HG03025 (cell line): ENCODE measurements at regions not wholly inside any gene's neighbourhood (a gene's known extent, or its start where the extent isn't known, plus 50 kb on each side); places are given as distances from the start of the nearest gene placed in this dataset.

Experiments used
- ATAC-seq: cut with Tn5 transposase; IDR thresholded peaks from one replicate; pipeline ENCODE4 v1.9.1; 2021; ENCODE audit warnings: mild to moderate bottlenecking, moderate library complexity; ENCODE audit not compliant: unreplicated experiment, low FRiP score

GRCh38 chr18:43868497-43868995 lies 591.3 kb upstream of the SYT4 start:
- ATAC-seq = no peak

- ATAC-seq = no peak
These were observed 592.2 kb upstream of the SYT4 start for GRCh38 chr18:43869451-43870008.

- ATAC-seq = no peak
These were observed 593.3 kb upstream of the SYT4 start for GRCh38 chr18:43870626-43871025.

GRCh38 chr18:43875511-43875910 lies 598.2 kb upstream of the SYT4 start:
- no peak for ATAC-seq

- ATAC-seq = no peak
These were observed 599.0 kb upstream of the SYT4 start for GRCh38 chr18:43876286-43876685.

GRCh38 chr18:43876748-43877147 lies 599.5 kb upstream of the SYT4 start:
- ATAC-seq = no peak

GRCh38 chr18:43877616-43878321 lies 600.5 kb upstream of the SYT4 start:
- no peak for ATAC-seq

GRCh38 chr18:43879415-43879814 lies 602.1 kb upstream of the SYT4 start:
- no peak for ATAC-seq

GRCh38 chr18:43882358-43883055 lies 605.2 kb upstream of the SYT4 start:
- ATAC-seq = no peak

- no peak for ATAC-seq
These were observed 606.6 kb upstream of the SYT4 start for GRCh38 chr18:43883886-43884285.

GRCh38 chr18:43886341-43886740 lies 609.1 kb upstream of the SYT4 start:
- ATAC-seq = no peak

- ATAC-seq = no peak
These were observed 610.2 kb upstream of the SYT4 start for GRCh38 chr18:43887491-43887890.

- ATAC-seq = no peak
These were observed 611.3 kb upstream of the SYT4 start for GRCh38 chr18:43888598-43888997.

GRCh38 chr18:43893001-43893637 lies 615.8 kb upstream of the SYT4 start:
- no peak for ATAC-seq

GRCh38 chr18:43904209-43904837 lies 627.0 kb upstream of the SYT4 start:
- ATAC-seq = no peak

- no peak for ATAC-seq
These were observed 636.7 kb upstream of the SYT4 start for GRCh38 chr18:43914018-43914417.

GRCh38 chr18:43916984-43917383 lies 639.7 kb upstream of the SYT4 start:
- ATAC-seq = no peak

- ATAC-seq = no peak
These were observed 640.2 kb upstream of the SYT4 start for GRCh38 chr18:43917520-43917919.

GRCh38 chr18:43919551-43919950 lies 642.3 kb upstream of the SYT4 start:
- no peak for ATAC-seq

GRCh38 chr18:43931439-43931838 lies 654.1 kb upstream of the SYT4 start:
- ATAC-seq = no peak

GRCh38 chr18:43932140-43932539 lies 654.9 kb upstream of the SYT4 start:
- no peak for ATAC-seq
